ENCODE measurements at regions not wholly inside any gene's neighbourhood (a gene's known extent, or its start where the extent isn't known, plus 50 kb on each side); places are given as distances from the start of the nearest gene placed in this dataset.

- TF ChIP-seq CTCF (IDR thresholded peaks at IDR 0.05; ENCODE audit: borderline replicate concordance, extremely low read depth, low read length, poor library complexity, severe bottlenecking) (no peak), EZH2 (IDR thresholded peaks at IDR 0.05; ENCODE audit: borderline replicate concordance, low read depth, low read length, severe bottlenecking) (no peak)
Measured at GRCh38 chr13:104843401-104843800, 1692.1 kb downstream of the EFNB2 start.
